ENCODE measurements at regions not wholly inside any gene's neighbourhood (a gene's known extent, or its start where the extent isn't known, plus 50 kb on each side); places are given as distances from the start of the nearest gene placed in this dataset.

- H3K27me3 ChIP-seq (ENCODE audit: control insufficient read depth in 2 of 2, insufficient read depth in 2 of 2, low read length in 2 of 2), result no peaks in the 10 kb centered on the region
- intact Hi-C loops (cut with micrococcal nuclease), result loop anchor here in 1 of 2 donors (10.0 kb wide), 1 partner anchor 650 kb away; no protein-coding TSS in a partner anchor
- no peak for TF ChIP-seq CTCF (IDR thresholded peaks at IDR 0.05)
- no peaks in the 10 kb centered on the region for H3K9me3 ChIP-seq (replicated peaks in 1 of 2; ENCODE audit: control insufficient read depth in 1 of 2, insufficient read depth in 1 of 2, low read length in 2 of 2)
- no peaks in the 10 kb centered on the region for H3K4me1 ChIP-seq (ENCODE audit: control insufficient read depth in 1 of 2, insufficient read depth in 2 of 2, low read length in 2 of 2)
- no peak overlapping the region for H3K9ac ChIP-seq (ENCODE audit: insufficient read depth, low read length, poor library complexity, severe bottlenecking)
- H3K27ac ChIP-seq (ENCODE audit: low read depth in 1 of 2, low read length in 2 of 2), result no peak overlapping the region
- no CpG with 5 or more reads among the region's 3 CpGs for WGBS (ENCODE audit: insufficient coverage)
- H3K27ac Mint-ChIP-seq, result no peak overlapping the region
- H4K20me1 ChIP-seq (ENCODE audit: insufficient read depth, low read length), result no peaks in the 10 kb centered on the region
- no peak overlapping the region for H3K4me3 ChIP-seq (replicated peaks in 1 of 3; ENCODE audit: low read depth in 2 of 3, low read length in 3 of 3)
- no peak for DNase-seq
- no peaks in the 10 kb centered on the region for H3K79me2 ChIP-seq (ENCODE audit: insufficient read depth, low read length)
- no peaks in the 10 kb centered on the region for H3K36me3 ChIP-seq (replicated peaks in 1 of 2; ENCODE audit: control insufficient read depth in 1 of 2, insufficient read depth in 2 of 2, low read length in 2 of 2)
- H2AFZ ChIP-seq (ENCODE audit: insufficient read depth, low read depth, low read length, poor library complexity, severe bottlenecking), result no peak overlapping the region
- H3K36me3 Mint-ChIP-seq, result no peaks in the 10 kb centered on the region
- H3K4me1 Mint-ChIP-seq, result peaks cover 6% of the 10 kb centered on the region
- H3K27me3 Mint-ChIP-seq (ENCODE audit: low read depth in 3 of 3), result peaks cover 3 to 10% (median 5%) of the 10 kb centered on the region in 3 donors
- no peaks in the 10 kb centered on the region for H3K9me3 Mint-ChIP-seq
- no peak overlapping the region for H3K4me2 ChIP-seq (replicated peaks; ENCODE audit: extremely low read depth, low read length, poor library complexity, severe bottlenecking)
- H3K4me3 Mint-ChIP-seq, result peak overlapping the region in 1 of 2 donors; percentile 43
These were observed 90.2 kb downstream of the ESM1 start for GRCh38 chr5:54894957-54895815.

GRCh38 chr5:54889826-54890225 lies 95.6 kb downstream of the ESM1 start:
- DNase-seq, result no peak
- Mint-ChIP-seq H3K4me1 (no peaks in the 10 kb centered on the region), H3K27ac (no peak overlapping the region), H3K27me3 (ENCODE audit: low read depth in 3 of 3) (peaks cover 8 to 14% (median 12%) of the 10 kb centered on the region in 3 donors), H3K4me3 (no peak overlapping the region), H3K36me3 (no peaks in the 10 kb centered on the region), H3K9me3 (no peaks in the 10 kb centered on the region)
- 100% methylated on average over 1 of the region's 1 CpG for WGBS (ENCODE audit: insufficient coverage)
- intact Hi-C loops (cut with micrococcal nuclease), result loop anchor here in 1 of 2 donors (10.0 kb wide), 1 partner anchor 645 kb away; no protein-coding TSS in a partner anchor
- H2AFZ ChIP-seq (ENCODE audit: insufficient read depth, low read depth, low read length, poor library complexity, severe bottlenecking), result no peak overlapping the region
- no peaks in the 10 kb centered on the region for H3K36me3 ChIP-seq (replicated peaks in 1 of 2; ENCODE audit: control insufficient read depth in 1 of 2, insufficient read depth in 2 of 2, low read length in 2 of 2)
- no peaks in the 10 kb centered on the region for H4K20me1 ChIP-seq (ENCODE audit: insufficient read depth, low read length)
- no peak overlapping the region for H3K9ac ChIP-seq (ENCODE audit: insufficient read depth, low read length, poor library complexity, severe bottlenecking)
- no peaks in the 10 kb centered on the region for H3K4me1 ChIP-seq (ENCODE audit: control insufficient read depth in 1 of 2, insufficient read depth in 2 of 2, low read length in 2 of 2)
- H3K4me3 ChIP-seq (replicated peaks in 1 of 3; ENCODE audit: low read depth in 2 of 3, low read length in 3 of 3), result no peak overlapping the region
- H3K79me2 ChIP-seq (ENCODE audit: insufficient read depth, low read length), result no peaks in the 10 kb centered on the region
- H3K27ac ChIP-seq (ENCODE audit: low read depth in 1 of 2, low read length in 2 of 2), result no peak overlapping the region
- H3K27me3 ChIP-seq (ENCODE audit: control insufficient read depth in 2 of 2, insufficient read depth in 2 of 2, low read length in 2 of 2), result peaks cover 15 to 16% of the 10 kb centered on the region in 2 donors
- H3K9me3 ChIP-seq (replicated peaks in 1 of 2; ENCODE audit: control insufficient read depth in 1 of 2, insufficient read depth in 1 of 2, low read length in 2 of 2), result no peaks in the 10 kb centered on the region
- H3K4me2 ChIP-seq (replicated peaks; ENCODE audit: extremely low read depth, low read length, poor library complexity, severe bottlenecking), result no peak overlapping the region
- no peak for TF ChIP-seq CTCF (IDR thresholded peaks at IDR 0.05)
